ENCODE measurements at regions not wholly inside any gene's neighbourhood (a gene's known extent, or its start where the extent isn't known, plus 50 kb on each side); places are given as distances from the start of the nearest gene placed in this dataset.
"Not testable (repeated sequence)": the region's sequence is repeated elsewhere in the genome, so short reads cannot be mapped to it uniquely, and the experiment has no call there.

DNA sequence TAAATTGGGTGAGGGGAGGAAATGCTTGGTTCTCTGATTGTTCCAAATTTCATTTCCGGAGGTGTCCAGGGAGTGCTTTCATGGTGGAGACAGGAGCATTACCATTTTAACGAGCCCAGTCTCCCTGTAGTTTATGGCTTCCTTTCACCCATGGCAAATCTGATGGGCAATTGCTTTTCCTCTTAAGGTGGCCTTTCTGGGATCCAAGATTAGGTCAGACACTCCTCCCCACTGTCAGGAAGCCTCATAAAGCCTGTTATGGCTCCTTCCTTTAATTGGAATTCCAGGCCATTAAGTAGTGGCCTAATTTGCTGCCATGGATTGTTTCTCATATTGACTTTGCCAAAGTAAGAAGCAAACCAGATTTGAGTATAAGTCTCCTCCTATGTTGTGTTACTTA, 157.8 kb downstream of the PDCD6IP start:
- DNase-seq (ENCODE audit: low read depth), result no peak
- H3K4me3 ChIP-seq (ENCODE audit: low read depth, low read length), result no peak overlapping the region
- TF ChIP-seq, protein P1, sequence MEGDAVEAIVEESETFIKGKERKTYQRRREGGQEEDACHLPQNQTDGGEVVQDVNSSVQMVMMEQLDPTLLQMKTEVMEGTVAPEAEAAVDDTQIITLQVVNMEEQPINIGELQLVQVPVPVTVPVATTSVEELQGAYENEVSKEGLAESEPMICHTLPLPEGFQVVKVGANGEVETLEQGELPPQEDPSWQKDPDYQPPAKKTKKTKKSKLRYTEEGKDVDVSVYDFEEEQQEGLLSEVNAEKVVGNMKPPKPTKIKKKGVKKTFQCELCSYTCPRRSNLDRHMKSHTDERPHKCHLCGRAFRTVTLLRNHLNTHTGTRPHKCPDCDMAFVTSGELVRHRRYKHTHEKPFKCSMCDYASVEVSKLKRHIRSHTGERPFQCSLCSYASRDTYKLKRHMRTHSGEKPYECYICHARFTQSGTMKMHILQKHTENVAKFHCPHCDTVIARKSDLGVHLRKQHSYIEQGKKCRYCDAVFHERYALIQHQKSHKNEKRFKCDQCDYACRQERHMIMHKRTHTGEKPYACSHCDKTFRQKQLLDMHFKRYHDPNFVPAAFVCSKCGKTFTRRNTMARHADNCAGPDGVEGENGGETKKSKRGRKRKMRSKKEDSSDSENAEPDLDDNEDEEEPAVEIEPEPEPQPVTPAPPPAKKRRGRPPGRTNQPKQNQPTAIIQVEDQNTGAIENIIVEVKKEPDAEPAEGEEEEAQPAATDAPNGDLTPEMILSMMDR (IDR thresholded peaks at IDR 0.05; ENCODE audit: low read depth, low read length, missing control alignments), result no peak

DNA sequence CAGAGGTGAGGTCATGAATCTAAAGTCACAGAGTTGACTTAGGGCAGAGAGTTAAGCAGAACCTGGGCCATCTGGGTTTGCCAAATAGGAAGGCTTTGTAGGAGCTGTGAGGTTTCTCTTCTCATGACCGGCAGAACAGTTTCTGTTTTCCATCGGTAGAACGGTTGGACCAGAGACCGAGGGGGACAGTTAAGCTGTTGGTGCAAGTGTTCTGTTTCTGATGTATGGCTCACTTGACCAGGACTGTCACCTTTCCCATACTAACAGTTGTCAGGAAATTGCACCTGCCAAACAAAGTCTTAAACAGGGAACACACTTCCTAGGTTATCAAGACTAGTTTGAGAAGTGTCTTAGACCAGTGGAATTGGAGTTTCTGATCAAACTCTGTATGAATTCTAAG, 158.3 kb downstream of the PDCD6IP start:
- TF ChIP-seq, protein P1 (IDR thresholded peaks at IDR 0.05; ENCODE audit: low read depth, low read length, missing control alignments), result no peak
- DNase-seq (ENCODE audit: low read depth), result no peak
- no peak overlapping the region for H3K4me3 ChIP-seq (ENCODE audit: low read depth, low read length)

DNA sequence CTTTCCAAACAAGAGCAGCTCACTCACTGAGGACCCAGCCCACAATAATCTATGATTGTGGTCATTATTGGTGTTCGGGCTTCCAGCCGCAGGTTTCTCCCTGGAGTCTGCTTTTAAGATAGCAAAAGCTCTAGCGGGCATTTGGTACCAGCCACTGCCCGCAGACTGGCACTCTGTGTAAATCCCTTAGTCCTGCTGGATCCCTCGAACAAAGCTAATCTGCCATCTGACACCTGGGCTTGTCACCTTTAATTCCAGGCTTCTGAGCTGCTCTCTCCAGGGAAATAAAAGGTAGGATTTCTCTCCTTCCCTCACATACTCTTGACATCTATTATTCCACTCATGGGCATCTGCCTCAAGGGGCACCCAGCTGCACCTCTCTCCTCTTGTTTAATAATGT, 158.7 kb downstream of the PDCD6IP start:
- H3K4me3 ChIP-seq (ENCODE audit: low read depth, low read length), result no peak overlapping the region
- no peak for DNase-seq (ENCODE audit: low read depth)
- TF ChIP-seq, protein P1 (IDR thresholded peaks at IDR 0.05; ENCODE audit: low read depth, low read length, missing control alignments), result no peak

GRCh38 chr3:33958661-33959060, 160.2 kb downstream of the PDCD6IP start:
- TF ChIP-seq, protein P1 (IDR thresholded peaks at IDR 0.05; ENCODE audit: low read depth, low read length, missing control alignments), result no peak
- no peak for DNase-seq (ENCODE audit: low read depth)
- no peak overlapping the region for H3K4me3 ChIP-seq (ENCODE audit: low read depth, low read length)

DNA sequence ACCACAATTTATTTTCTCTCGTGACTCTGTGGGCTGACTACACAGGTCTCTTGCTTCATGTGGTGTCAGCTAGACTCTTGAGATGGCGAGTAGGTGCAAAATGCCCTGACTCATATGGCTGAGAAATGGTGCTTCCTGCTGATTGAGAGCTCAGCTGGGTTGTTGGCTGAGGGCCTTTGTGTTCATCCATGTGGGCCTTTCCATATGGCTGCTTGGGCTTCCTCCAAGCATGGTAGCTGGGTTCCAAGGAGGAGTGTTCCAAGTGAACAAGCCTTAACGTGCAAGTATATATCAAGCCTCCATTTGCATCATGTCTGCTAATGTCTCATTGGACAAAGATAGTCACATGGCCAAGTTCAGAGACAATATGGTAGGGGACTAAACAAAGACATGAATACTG, 164.0 kb downstream of the PDCD6IP start:
- DNase-seq (ENCODE audit: low read depth), result no peak
- TF ChIP-seq, protein P1 (IDR thresholded peaks at IDR 0.05; ENCODE audit: low read depth, low read length, missing control alignments), result no peak
- H3K4me3 ChIP-seq (ENCODE audit: low read depth, low read length), result no peak overlapping the region

GRCh38 chr3:33970180-33970579, 171.8 kb downstream of the PDCD6IP start:
- DNase-seq (ENCODE audit: low read depth); H3K4me3 ChIP-seq (ENCODE audit: low read depth, low read length): not testable (repeated sequence)

DNA sequence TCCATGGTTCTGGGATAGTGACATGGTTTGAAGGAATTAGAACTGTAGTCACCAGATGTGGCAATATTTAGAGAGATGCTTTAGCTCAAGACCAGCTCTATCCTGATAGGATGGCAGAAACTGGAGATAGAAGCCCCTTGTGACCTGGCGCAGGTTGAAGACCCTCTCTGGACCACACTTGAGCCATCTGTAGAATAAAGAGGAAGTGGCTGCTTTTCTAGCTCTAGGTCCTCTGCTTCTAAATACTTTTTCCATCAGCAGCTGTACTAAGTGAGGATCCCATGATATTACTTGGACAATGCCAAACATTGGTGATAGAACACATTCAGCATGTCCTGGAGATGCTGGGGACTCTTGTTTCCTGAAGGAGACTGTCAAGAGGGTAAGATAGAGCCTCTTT, 172.6 kb downstream of the PDCD6IP start:
- H3K4me3 ChIP-seq (ENCODE audit: low read depth, low read length), result no peak overlapping the region
- TF ChIP-seq, protein P1 (IDR thresholded peaks at IDR 0.05; ENCODE audit: low read depth, low read length, missing control alignments), result no peak
- no peak for DNase-seq (ENCODE audit: low read depth)

- no peak for DNase-seq (ENCODE audit: low read depth)
- TF ChIP-seq, protein P1 (IDR thresholded peaks at IDR 0.05; ENCODE audit: low read depth, low read length, missing control alignments), result no peak
- no peak overlapping the region for H3K4me3 ChIP-seq (ENCODE audit: low read depth, low read length)
These were observed 177.0 kb downstream of the PDCD6IP start for GRCh38 chr3:33975463-33975862.

Measured in GM12864 (cell line).